ENCODE measurements at regions not wholly inside any gene's neighbourhood (a gene's known extent, or its start where the extent isn't known, plus 50 kb on each side); places are given as distances from the start of the nearest gene placed in this dataset.

- no peak overlapping the region for H3K4me3 ChIP-seq
- no peak overlapping the region for H3K27ac ChIP-seq
Measured at GRCh38 chr7:40947566-40947965, 755.3 kb downstream of the INHBA start.

GRCh38 chr7:40946549-40946948 is 756.3 kb downstream of the INHBA start:
- H3K4me3 ChIP-seq, result no peak overlapping the region
- no peak overlapping the region for H3K27ac ChIP-seq

GRCh38 chr7:40945788-40946187 is 757.1 kb downstream of the INHBA start:
- Histone ChIP-seq H3K27ac (no peak overlapping the region), H3K4me3 (no peak overlapping the region)

DNA sequence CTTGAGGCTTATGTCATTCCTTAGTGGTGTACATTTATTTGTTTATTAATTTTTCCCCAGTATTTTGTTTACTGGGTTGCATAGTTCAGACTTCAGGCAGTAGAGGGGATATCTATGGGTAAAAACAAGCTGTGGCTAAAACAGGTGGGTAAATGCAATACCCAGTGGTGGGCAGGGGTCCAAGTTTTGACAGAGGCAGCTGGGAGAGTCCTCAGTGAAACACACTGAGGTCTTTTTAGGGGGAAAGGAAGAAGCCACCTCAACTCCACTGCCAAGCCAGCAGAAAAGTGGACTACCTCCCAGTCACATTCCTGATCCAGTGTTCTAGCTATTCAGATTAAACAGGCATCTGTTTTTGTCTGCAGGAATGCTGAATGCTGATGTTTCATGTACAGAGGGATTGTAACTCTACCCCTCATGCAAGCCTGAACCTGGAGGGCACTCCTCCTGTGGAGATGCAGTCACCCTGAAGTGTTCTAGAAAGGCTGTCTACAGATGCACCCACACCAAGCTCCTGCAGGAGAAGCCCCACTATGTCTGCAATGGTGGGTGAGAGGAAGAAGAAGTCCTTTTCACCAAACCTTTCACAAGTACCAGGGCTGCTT is 757.8 kb downstream of the INHBA start:
- Histone ChIP-seq H3K27ac (no peak overlapping the region), H3K4me3 (no peak overlapping the region)

GRCh38 chr7:40937879-40938278 is 765.0 kb downstream of the INHBA start:
- Histone ChIP-seq H3K27ac (no peak overlapping the region), H3K4me3 (no peak overlapping the region)

- Histone ChIP-seq H3K27ac (no peak overlapping the region), H3K4me3 (no peak overlapping the region)
Measured at GRCh38 chr7:40935435-40935834, 767.5 kb downstream of the INHBA start.

GRCh38 chr7:40923626-40924025 is 779.3 kb downstream of the INHBA start:
- Histone ChIP-seq H3K4me3 (no peak overlapping the region), H3K27ac (no peak overlapping the region)

- no peak overlapping the region for H3K4me3 ChIP-seq
- peak overlapping the region in 7 of 21 experiments; percentile 5 to 61 (median 39) for H3K27ac ChIP-seq
Measured at GRCh38 chr7:40922316-40922670, 780.6 kb downstream of the INHBA start.

- no peak overlapping the region for H3K4me3 ChIP-seq
- peak overlapping the region in 2 of 21 experiments; percentile 24 to 37 for H3K27ac ChIP-seq
Measured at GRCh38 chr7:40921589-40922315, 781.1 kb downstream of the INHBA start.

GRCh38 chr7:40918701-40919271 is 784.0 kb downstream of the SUGCT start:
- Histone ChIP-seq H3K4me3 (no peak overlapping the region), H3K27ac (no peak overlapping the region)

- Histone ChIP-seq H3K27ac (no peak overlapping the region), H3K4me3 (no peak overlapping the region)
Measured at GRCh38 chr7:40916813-40917212, 782.0 kb downstream of the SUGCT start.

GRCh38 chr7:40915071-40915470 is 780.3 kb downstream of the SUGCT start:
- Histone ChIP-seq H3K4me3 (no peak overlapping the region), H3K27ac (no peak overlapping the region)
